ENCODE measurements at regions not wholly inside any gene's neighbourhood (a gene's known extent, or its start where the extent isn't known, plus 50 kb on each side); places are given as distances from the start of the nearest gene placed in this dataset.

GRCh38 chr12:118851891-118852290, 129.4 kb upstream of the SRRM4 start:
- ChIA-PET CTCF (no interaction called here), POLR2A (no interaction called here)
- Histone ChIP-seq H3K9me3 (ENCODE audit: control insufficient read depth, insufficient read depth, low read length) (peaks cover 7% of the 10 kb centered on the region), H3K4me3 (ENCODE audit: low read depth, low read length) (no peak overlapping the region), H3K27me3 (ENCODE audit: control insufficient read depth, insufficient read depth, low read length) (no peaks in the 10 kb centered on the region), H3K27ac (ENCODE audit: low read depth, low read length) (no peak overlapping the region)
- TF ChIP-seq CTCF (IDR thresholded peaks at IDR 0.05; ENCODE audit: low read depth, low read length): no peak
- DNase-seq (ENCODE audit: low read depth, low spot score): no peak

GRCh38 chr12:118853634-118854033, 127.7 kb upstream of the SRRM4 start:
- Histone ChIP-seq H3K27me3 (ENCODE audit: control insufficient read depth, insufficient read depth, low read length) (no peaks in the 10 kb centered on the region), H3K9me3 (ENCODE audit: control insufficient read depth, insufficient read depth, low read length) (peaks cover 7% of the 10 kb centered on the region), H3K4me3 (ENCODE audit: low read depth, low read length) (no peak overlapping the region), H3K27ac (ENCODE audit: low read depth, low read length) (no peak overlapping the region)
- CTCF ChIA-PET: no interaction called here
- DNase-seq (ENCODE audit: low read depth, low spot score): no peak
- no peak for TF ChIP-seq CTCF (IDR thresholded peaks at IDR 0.05; ENCODE audit: low read depth, low read length)
- POLR2A ChIA-PET: no interaction called here

GRCh38 chr12:118855858-118856257, 125.5 kb upstream of the SRRM4 start:
- CTCF ChIA-PET: no interaction called here
- no peak for DNase-seq (ENCODE audit: low read depth, low spot score)
- no peaks in the 10 kb centered on the region for H3K27me3 ChIP-seq (ENCODE audit: control insufficient read depth, insufficient read depth, low read length)
- H3K4me3 ChIP-seq (ENCODE audit: low read depth, low read length): no peak overlapping the region
- H3K9me3 ChIP-seq (ENCODE audit: control insufficient read depth, insufficient read depth, low read length): peaks cover 19% of the 10 kb centered on the region
- POLR2A ChIA-PET: no interaction called here
- no peak overlapping the region for H3K27ac ChIP-seq (ENCODE audit: low read depth, low read length)
- TF ChIP-seq CTCF (IDR thresholded peaks at IDR 0.05; ENCODE audit: low read depth, low read length): no peak

- ChIA-PET CTCF (no interaction called here), POLR2A (no interaction called here)
- Histone ChIP-seq H3K27me3 (ENCODE audit: control insufficient read depth, insufficient read depth, low read length) (no peaks in the 10 kb centered on the region), H3K4me3 (ENCODE audit: low read depth, low read length) (no peak overlapping the region), H3K27ac (ENCODE audit: low read depth, low read length) (no peak overlapping the region), H3K9me3 (ENCODE audit: control insufficient read depth, insufficient read depth, low read length) (peaks cover 19% of the 10 kb centered on the region)
- no peak for TF ChIP-seq CTCF (IDR thresholded peaks at IDR 0.05; ENCODE audit: low read depth, low read length)
- DNase-seq (ENCODE audit: low read depth, low spot score): no peak
Measured at GRCh38 chr12:118866346-118866745, 115.0 kb upstream of the SRRM4 start.

GRCh38 chr12:118870551-118870950, 110.8 kb upstream of the SRRM4 start:
- no peaks in the 10 kb centered on the region for H3K27me3 ChIP-seq (ENCODE audit: control insufficient read depth, insufficient read depth, low read length)
- no peak overlapping the region for H3K27ac ChIP-seq (ENCODE audit: low read depth, low read length)
- TF ChIP-seq CTCF (IDR thresholded peaks at IDR 0.05; ENCODE audit: low read depth, low read length): no peak
- peaks cover 20% of the 10 kb centered on the region for H3K9me3 ChIP-seq (ENCODE audit: control insufficient read depth, insufficient read depth, low read length)
- POLR2A ChIA-PET: no interaction called here
- no peak overlapping the region for H3K4me3 ChIP-seq (ENCODE audit: low read depth, low read length)
- no peak for DNase-seq (ENCODE audit: low read depth, low spot score)
- CTCF ChIA-PET: no interaction called here
